Duodenal mucosa (tissue), 2 donors: ENCODE measurements at regions not wholly inside any gene's neighbourhood (a gene's known extent, or its start where the extent isn't known, plus 50 kb on each side); places are given as distances from the start of the nearest gene placed in this dataset.
"Not testable (repeated sequence)": the region's sequence is repeated elsewhere in the genome, so short reads cannot be mapped to it uniquely, and the experiment has no call there.

Experiments
- H3K27ac ChIP-seq: one replicate; pipeline ENCODE4 v1.7.0; 2013; ENCODE audit warnings: low read depth, low read length
- H3K27me3 ChIP-seq, 2 donors: one replicate each; pipeline ENCODE4 v1.7.0; 2013; ENCODE audit warnings: low read length in 2 of 2, control low read depth in 1 of 2; ENCODE audit not compliant: insufficient read depth in 2 of 2, control insufficient read depth in 1 of 2
- H3K36me3 ChIP-seq, 2 donors: one replicate each; pipeline ENCODE4 v1.7.0; 2013; ENCODE audit warnings: low read length in 2 of 2, control low read depth in 1 of 2; ENCODE audit not compliant: insufficient read depth in 2 of 2, control insufficient read depth in 1 of 2
- H3K4me1 ChIP-seq, 2 donors: one replicate each; pipeline ENCODE4 v1.7.0; 2013; ENCODE audit warnings: low read length in 2 of 2, control low read depth in 1 of 2; ENCODE audit not compliant: insufficient read depth in 2 of 2, control insufficient read depth in 1 of 2
- H3K4me3 ChIP-seq, 2 donors: one replicate each; pipeline ENCODE4 v1.7.0; 2013; ENCODE audit warnings: low read length in 2 of 2, low read depth in 1 of 2
- H3K9ac ChIP-seq, 2 donors: one replicate each; pipeline ENCODE4 v1.7.0; 2013; ENCODE audit warnings: low read length in 2 of 2, low read depth in 1 of 2
- H3K9me3 ChIP-seq, 2 donors: one replicate each; pipeline ENCODE4 v1.7.0; 2013; ENCODE audit warnings: low read length in 2 of 2, control low read depth in 1 of 2; ENCODE audit not compliant: control insufficient read depth in 1 of 2

DNA sequence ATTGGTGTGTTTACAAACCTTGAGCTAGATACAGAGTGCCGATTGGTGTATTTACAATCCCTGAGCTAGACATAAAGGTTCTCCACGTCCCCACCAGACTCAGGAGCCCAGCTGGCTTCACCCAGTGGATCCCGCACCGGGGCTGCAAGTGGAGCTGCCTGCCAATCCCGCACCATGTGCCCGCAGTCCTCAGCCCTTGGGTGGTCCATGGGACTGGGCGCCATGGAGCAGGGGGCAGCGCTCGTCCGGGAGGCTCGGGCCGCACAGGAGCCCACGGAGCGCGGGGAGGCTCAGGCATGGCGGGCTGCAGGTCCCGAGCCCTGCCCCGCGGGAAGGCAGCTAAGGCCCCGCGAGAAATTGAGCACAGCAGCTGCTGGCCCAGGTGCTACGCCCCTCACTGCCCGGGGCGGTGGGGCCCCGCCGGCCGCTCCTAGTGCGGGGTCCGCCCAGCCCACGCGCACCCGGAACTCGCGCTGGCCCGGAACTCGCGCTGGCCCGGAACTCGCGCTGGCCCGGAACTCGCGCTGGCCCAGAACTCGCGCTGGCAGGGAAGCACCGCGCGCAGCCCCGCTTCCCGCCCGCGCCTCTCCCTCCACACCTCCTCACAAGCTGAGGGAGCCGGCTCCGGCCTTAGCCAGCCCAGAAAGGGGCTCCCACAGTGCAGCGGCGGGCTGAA lies 342.2 kb downstream of the RFPL4B start:
- H3K4me3 ChIP-seq, H3K36me3 ChIP-seq, H3K27ac ChIP-seq, H3K9me3 ChIP-seq, H3K4me1 ChIP-seq, H3K9ac ChIP-seq, H3K27me3 ChIP-seq: not testable (repeated sequence)

DNA sequence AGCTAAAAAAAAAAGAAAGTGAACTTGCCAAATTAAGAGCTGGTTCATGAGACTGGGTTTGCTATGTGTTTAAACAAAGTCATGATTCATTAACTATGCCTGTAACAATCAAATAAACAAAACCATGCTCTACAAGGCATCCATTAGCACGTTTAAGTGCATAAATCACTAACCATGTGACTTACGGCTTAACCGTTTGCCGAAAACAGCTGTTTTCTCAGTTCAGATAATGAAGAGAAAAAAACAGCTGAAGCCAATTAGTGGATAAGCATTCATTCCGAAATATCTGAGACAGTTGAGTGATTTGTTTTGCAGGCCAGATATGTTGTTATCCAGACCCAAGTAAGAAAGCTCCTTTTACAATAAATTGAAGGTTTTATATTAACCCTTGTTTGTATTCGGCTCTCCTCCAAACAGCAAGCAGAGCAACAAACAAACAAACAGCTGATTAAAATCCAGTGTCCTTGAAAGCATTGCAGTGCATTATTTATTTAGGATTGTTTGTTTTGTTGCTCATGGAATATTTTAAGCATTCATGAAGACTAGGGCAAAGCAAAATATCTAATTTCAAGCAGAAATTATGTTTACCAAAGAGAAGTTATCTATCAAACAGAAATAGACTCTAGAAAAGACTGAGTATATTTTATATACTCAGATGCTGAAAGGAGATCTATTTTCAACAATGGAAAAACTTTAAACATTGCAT lies 343.5 kb downstream of the RFPL4B start:
- no peaks in the 10 kb centered on the region for H3K4me1 ChIP-seq
- H3K27me3 ChIP-seq: no peaks in the 10 kb centered on the region
- no peaks in the 10 kb centered on the region for H3K9me3 ChIP-seq
- H3K36me3 ChIP-seq: no peaks in the 10 kb centered on the region
- no peak overlapping the region for H3K9ac ChIP-seq
- H3K27ac ChIP-seq: no peak overlapping the region
- H3K4me3 ChIP-seq: no peak overlapping the region

GRCh38 chr6:112691289-112691688 lies 344.2 kb downstream of the RFPL4B start:
- no peaks in the 10 kb centered on the region for H3K36me3 ChIP-seq
- no peak overlapping the region for H3K27ac ChIP-seq
- H3K4me1 ChIP-seq: no peaks in the 10 kb centered on the region
- no peaks in the 10 kb centered on the region for H3K27me3 ChIP-seq
- H3K4me3 ChIP-seq: no peak overlapping the region
- no peaks in the 10 kb centered on the region for H3K9me3 ChIP-seq
- no peak overlapping the region for H3K9ac ChIP-seq

DNA sequence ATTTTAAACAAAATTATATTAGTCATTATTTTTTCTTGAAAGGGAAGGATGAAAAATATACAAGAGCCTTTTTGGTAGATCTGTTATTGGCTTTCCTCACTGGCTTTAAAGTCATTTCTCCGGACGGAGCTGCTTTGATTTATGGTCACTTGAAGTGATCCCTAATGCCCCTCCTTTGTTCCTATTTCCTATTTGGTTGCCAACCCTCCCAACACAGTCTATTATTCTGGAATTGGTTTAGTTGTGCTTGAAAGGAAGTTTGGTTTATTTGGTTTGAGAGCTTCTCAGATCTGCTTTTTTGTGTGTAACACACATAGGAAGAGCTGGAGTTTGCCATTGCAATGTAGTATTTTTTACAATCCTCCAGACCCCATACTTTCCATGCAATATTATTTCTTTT lies 347.9 kb downstream of the RFPL4B start:
- Histone ChIP-seq H3K27ac (no peak overlapping the region), H3K9ac (no peak overlapping the region), H3K4me3 (no peak overlapping the region), H3K9me3 (no peaks in the 10 kb centered on the region), H3K27me3 (no peaks in the 10 kb centered on the region), H3K36me3 (no peaks in the 10 kb centered on the region), H3K4me1 (no peaks in the 10 kb centered on the region)

DNA sequence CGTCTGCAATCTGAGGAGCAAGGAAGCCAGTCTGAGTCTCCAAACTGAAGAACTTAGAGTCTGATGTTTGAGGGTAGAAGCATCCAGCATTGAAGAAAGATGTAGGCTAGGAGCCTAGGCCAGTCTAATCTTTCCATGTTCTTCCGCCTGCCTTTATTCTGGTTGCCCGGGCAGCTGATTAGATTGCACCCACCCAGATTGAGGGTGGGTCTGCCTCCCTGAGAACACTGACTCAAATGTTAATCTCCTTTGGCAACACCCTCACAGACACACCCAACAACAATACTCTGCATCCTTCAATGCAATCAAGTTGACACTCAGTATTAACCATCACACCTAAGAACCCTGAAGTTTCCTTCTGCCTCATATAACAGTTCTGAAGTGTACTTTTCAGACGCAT lies 350.1 kb downstream of the RFPL4B start:
- no peaks in the 10 kb centered on the region for H3K36me3 ChIP-seq
- no peaks in the 10 kb centered on the region for H3K9me3 ChIP-seq
- H3K27me3 ChIP-seq: no peaks in the 10 kb centered on the region
- H3K27ac ChIP-seq: no peak overlapping the region
- H3K4me1 ChIP-seq: no peaks in the 10 kb centered on the region
- no peak overlapping the region for H3K4me3 ChIP-seq
- no peak overlapping the region for H3K9ac ChIP-seq

GRCh38 chr6:112701201-112701600 lies 354.1 kb downstream of the RFPL4B start:
- Histone ChIP-seq H3K36me3 (no peaks in the 10 kb centered on the region), H3K27ac (no peak overlapping the region), H3K9me3 (no peaks in the 10 kb centered on the region), H3K9ac (no peak overlapping the region), H3K4me3 (no peak overlapping the region), H3K4me1 (no peaks in the 10 kb centered on the region), H3K27me3 (no peaks in the 10 kb centered on the region)

DNA sequence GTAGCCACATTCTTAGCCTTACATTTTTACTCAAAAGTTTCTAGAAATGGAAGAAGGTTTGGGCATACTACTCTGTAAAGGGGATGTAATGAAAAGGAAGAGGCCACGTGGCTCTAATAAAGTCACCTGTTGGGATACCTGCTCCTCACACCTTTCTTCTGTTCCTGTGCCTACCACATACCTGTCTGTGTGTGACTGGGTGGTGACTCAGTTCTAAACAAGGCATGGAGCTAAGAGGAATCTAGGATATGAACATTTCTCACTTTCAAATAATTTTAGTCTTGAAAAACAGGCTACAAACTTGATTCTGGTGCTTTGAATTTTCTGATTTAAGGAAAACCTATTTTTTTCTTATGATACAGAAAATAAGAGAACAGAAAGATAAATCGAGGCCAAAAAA lies 363.6 kb downstream of the RFPL4B start:
- Histone ChIP-seq H3K36me3 (no peaks in the 10 kb centered on the region), H3K27ac (no peak overlapping the region), H3K4me3 (no peak overlapping the region), H3K27me3 (no peaks in the 10 kb centered on the region), H3K4me1 (no peaks in the 10 kb centered on the region), H3K9ac (no peak overlapping the region), H3K9me3 (no peaks in the 10 kb centered on the region)

GRCh38 chr6:112713402-112713801 lies 366.3 kb downstream of the RFPL4B start:
- no peaks in the 10 kb centered on the region for H3K4me1 ChIP-seq
- H3K27me3 ChIP-seq: no peaks in the 10 kb centered on the region
- no peak overlapping the region for H3K27ac ChIP-seq
- H3K9me3 ChIP-seq: no peaks in the 10 kb centered on the region
- no peak overlapping the region for H3K9ac ChIP-seq
- no peak overlapping the region for H3K4me3 ChIP-seq
- H3K36me3 ChIP-seq: no peaks in the 10 kb centered on the region

GRCh38 chr6:112717401-112717800 lies 370.3 kb downstream of the RFPL4B start:
- H3K27ac ChIP-seq: no peak overlapping the region
- H3K9ac ChIP-seq: no peak overlapping the region
- no peaks in the 10 kb centered on the region for H3K4me1 ChIP-seq
- no peaks in the 10 kb centered on the region for H3K36me3 ChIP-seq
- H3K4me3 ChIP-seq: no peak overlapping the region
- H3K27me3 ChIP-seq: no peaks in the 10 kb centered on the region
- no peaks in the 10 kb centered on the region for H3K9me3 ChIP-seq

DNA sequence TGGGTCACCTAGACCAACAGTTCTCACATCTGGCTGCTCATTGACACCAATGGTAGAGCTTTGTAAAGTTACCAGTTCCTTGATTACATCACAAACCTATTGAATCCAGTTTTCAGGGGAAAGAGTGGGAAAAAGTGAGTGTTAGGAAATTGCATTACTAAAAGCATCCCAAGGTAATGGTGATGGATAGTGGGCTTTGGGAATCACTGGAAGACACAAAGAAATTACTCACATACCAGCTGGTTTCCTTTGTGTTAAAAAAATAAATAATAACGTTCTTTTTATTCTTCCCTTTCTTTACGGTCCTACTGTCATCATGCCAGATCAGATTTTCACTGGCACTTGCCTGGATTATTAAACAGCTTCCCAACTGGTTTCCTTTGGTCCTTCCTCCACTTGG lies 370.7 kb downstream of the RFPL4B start:
- no peaks in the 10 kb centered on the region for H3K27me3 ChIP-seq
- no peaks in the 10 kb centered on the region for H3K9me3 ChIP-seq
- H3K9ac ChIP-seq: no peak overlapping the region
- no peak overlapping the region for H3K4me3 ChIP-seq
- H3K27ac ChIP-seq: no peak overlapping the region
- no peaks in the 10 kb centered on the region for H3K4me1 ChIP-seq
- H3K36me3 ChIP-seq: no peaks in the 10 kb centered on the region
